ENCODE measurements at regions not wholly inside any gene's neighbourhood (a gene's known extent, or its start where the extent isn't known, plus 50 kb on each side); places are given as distances from the start of the nearest gene placed in this dataset.

GRCh38 chr9:93897075-93897970, 57.8 kb downstream of the BARX1 start:
- no peak for DNase-seq
- H3K9me3 ChIP-seq = no peaks in the 10 kb centered on the region
- TF ChIP-seq CTCF (IDR thresholded peaks at IDR 0.05; ENCODE audit: low read depth, low read length) = no peak
- H3K27me3 ChIP-seq = no peaks in the 10 kb centered on the region
- H3K4me1 ChIP-seq = no peaks in the 10 kb centered on the region
- no peaks in the 10 kb centered on the region for H3K36me3 ChIP-seq
- no peak overlapping the region for H3K4me3 ChIP-seq (ENCODE audit: low read depth, low read length)

- Histone ChIP-seq H3K4me1 (no peaks in the 10 kb centered on the region), H3K9me3 (no peaks in the 10 kb centered on the region), H3K27me3 (no peaks in the 10 kb centered on the region), H3K36me3 (no peaks in the 10 kb centered on the region), H3K4me3 (ENCODE audit: low read depth, low read length) (no peak overlapping the region)
- no peak for TF ChIP-seq CTCF (IDR thresholded peaks at IDR 0.05; ENCODE audit: low read depth, low read length)
- DNase-seq = no peak
These were observed 58.6 kb downstream of the BARX1 start for GRCh38 chr9:93896496-93897033.

- DNase-seq = no peak
- H3K27me3 ChIP-seq = no peaks in the 10 kb centered on the region
These were observed 59.1 kb downstream of the BARX1 start for GRCh38 chr9:93896093-93896492.

GRCh38 chr9:93895535-93895934, 59.6 kb downstream of the BARX1 start:
- Histone ChIP-seq H3K4me3 (ENCODE audit: low read depth, low read length) (no peak overlapping the region), H3K27me3 (no peaks in the 10 kb centered on the region), H3K4me1 (no peaks in the 10 kb centered on the region), H3K36me3 (no peaks in the 10 kb centered on the region), H3K9me3 (no peaks in the 10 kb centered on the region)
- TF ChIP-seq CTCF (IDR thresholded peaks at IDR 0.05; ENCODE audit: low read depth, low read length) = no peak
- no peak for DNase-seq

More at GRCh38 chr9:93896093-93896492, 59.1 kb downstream of the BARX1 start:
- Histone ChIP-seq H3K9me3 (no peaks in the 10 kb centered on the region), H3K4me1 (no peaks in the 10 kb centered on the region), H3K4me3 (ENCODE audit: low read depth, low read length) (no peak overlapping the region), H3K36me3 (no peaks in the 10 kb centered on the region)
- TF ChIP-seq CTCF (IDR thresholded peaks at IDR 0.05; ENCODE audit: low read depth, low read length) = no peak

GRCh38 chr9:93894691-93895079, 60.5 kb downstream of the BARX1 start:
- TF ChIP-seq CTCF (IDR thresholded peaks at IDR 0.05; ENCODE audit: low read depth, low read length) = no peak
- H3K27me3 ChIP-seq = no peaks in the 10 kb centered on the region
- no peak for DNase-seq
- H3K4me3 ChIP-seq (ENCODE audit: low read depth, low read length) = no peak overlapping the region
- H3K9me3 ChIP-seq = no peaks in the 10 kb centered on the region
- no peaks in the 10 kb centered on the region for H3K4me1 ChIP-seq
- no peaks in the 10 kb centered on the region for H3K36me3 ChIP-seq

Data from BE2C (cell line).